Breast epithelium (tissue), 4 donors: ENCODE measurements at regions not wholly inside any gene's neighbourhood (a gene's known extent, or its start where the extent isn't known, plus 50 kb on each side); places are given as distances from the start of the nearest gene placed in this dataset.

ENCODE experiments used
- DNase-seq, 2 donors: peaks; one replicate each; pipeline ENCODE4 v3.0.0-alpha.2; 2019; ENCODE audit warnings: low spot score in 2 of 2
- H3K27ac ChIP-seq, 2 donors: fragments of 200-600 bp; sonication (generic) in 1 of 2; one replicate each; pipeline ENCODE4 v1.5.1; 2016 to 2019; ENCODE audit warnings: mild to moderate bottlenecking in 1 of 2
- H3K27me3 ChIP-seq, 2 donors: fragments of 200-600 bp; sonication (generic) in 1 of 2; one replicate each; pipeline versions ENCODE4 v1.5.1 to v1.6.0; 2017 to 2019; ENCODE audit warnings: control low read depth in 1 of 2, mild to moderate bottlenecking in 1 of 2
- H3K36me3 ChIP-seq: fragments of 200-600 bp; one replicate; pipeline ENCODE4 v1.5.1; 2019
- H3K4me1 ChIP-seq, 2 donors: fragments of 200-600 bp; sonication (generic); one replicate each; pipeline ENCODE4 v1.5.1; 2016 to 2019; ENCODE audit warnings: control low read depth in 1 of 2
- H3K4me3 ChIP-seq, 3 donors: fragments of 200-600 bp; sonication (generic); 1 replicate in 2 of 3; 2 replicates in 1 of 3; pipeline ENCODE4 v1.5.1; 2016 to 2019; ENCODE audit warnings: mild to moderate bottlenecking in 3 of 3, moderate library complexity in 2 of 3
- H3K9me3 ChIP-seq, 2 donors: fragments of 200-600 bp; sonication (generic) in 1 of 2; one replicate each; pipeline ENCODE4 v1.5.1; 2016 to 2019; ENCODE audit warnings: control low read depth in 1 of 2
- CTCF ChIP-seq, 3 donors: fragments of 450-650 bp; IDR thresholded peaks; one replicate each; pipeline ENCODE4 v1.5.1; 2016 to 2017; ENCODE audit warnings: antibody characterized with exemption in 3 of 3, mild to moderate bottlenecking in 3 of 3, moderate library complexity in 3 of 3
- POLR2A ChIP-seq: fragments of 450-650 bp; IDR thresholded peaks from one replicate; pipeline ENCODE4 v1.6.1; 2016; ENCODE audit warnings: antibody characterized with exemption, mild to moderate bottlenecking, moderate library complexity
- POLR2AphosphoS5 ChIP-seq, 3 donors: sonication (generic); formaldehyde crosslinking; IDR thresholded peaks; one replicate each; pipeline ENCODE4 v1.6.1; 2017; ENCODE audit warnings: antibody characterized with exemption in 3 of 3
- intact Hi-C: fragments of 100-400 bp; cut with DNase I; formaldehyde crosslinking; loops from one replicate; pipeline ENCODE4 v1.15.1; 2023; ENCODE audit warnings: low total_unique reads

- intact Hi-C loops = no loop called here
- H3K27ac ChIP-seq = no peak overlapping the region
- no peak for DNase-seq
Observed at GRCh38 chr5:20605732-20606525, 617.9 kb upstream of the CDH18 start.

DNA sequence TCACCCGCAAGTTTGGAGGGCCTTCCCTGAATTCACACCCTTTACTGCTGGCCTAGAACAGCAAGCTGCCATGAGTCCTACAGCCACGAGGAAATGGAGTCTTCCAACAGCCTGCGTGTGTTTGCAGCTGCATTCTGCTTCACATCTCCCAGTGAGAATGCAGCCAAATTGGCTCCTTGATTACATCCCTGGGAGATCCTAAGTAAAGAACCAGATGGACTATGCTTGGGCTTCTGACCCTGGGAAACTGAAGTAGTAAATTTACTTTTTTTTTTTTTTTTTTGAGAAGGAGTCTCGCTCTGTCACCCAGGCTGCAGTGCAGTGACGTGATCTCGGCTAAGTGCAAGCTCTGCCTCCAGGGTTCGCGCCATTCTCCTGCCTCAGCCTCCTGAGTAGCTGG lies 617.0 kb upstream of the CDH18 start:
- intact Hi-C loops = no loop called here
- Histone ChIP-seq H3K9me3 (peaks cover 0 to 9% of the 10 kb centered on the region in 2 donors), H3K36me3 (no peaks in the 10 kb centered on the region)

More at GRCh38 chr5:20605732-20606525, 617.9 kb upstream of the CDH18 start:
- H3K4me1 ChIP-seq = no peaks in the 10 kb centered on the region
- no peaks in the 10 kb centered on the region for H3K36me3 ChIP-seq
- peaks cover 0 to 9% of the 10 kb centered on the region in 2 donors for H3K9me3 ChIP-seq
- H3K4me3 ChIP-seq = no peak overlapping the region
- TF ChIP-seq POLR2AphosphoS5 (IDR thresholded peaks at IDR 0.05) = no peak
- TF ChIP-seq CTCF (IDR thresholded peaks at IDR 0.05) = no peak
- no peak for TF ChIP-seq POLR2A
- no peaks in the 10 kb centered on the region for H3K27me3 ChIP-seq

GRCh38 chr5:20601678-20602100 lies 613.7 kb upstream of the CDH18 start:
- H3K27ac ChIP-seq = no peak overlapping the region
- H3K27me3 ChIP-seq = no peaks in the 10 kb centered on the region
- H3K9me3 ChIP-seq = peaks cover 0 to 9% of the 10 kb centered on the region in 2 donors
- no peak for DNase-seq
- no peaks in the 10 kb centered on the region for H3K36me3 ChIP-seq
- intact Hi-C loops = no loop called here
- no peak overlapping the region for H3K4me3 ChIP-seq
- no peaks in the 10 kb centered on the region for H3K4me1 ChIP-seq
- TF ChIP-seq POLR2A (no peak), POLR2AphosphoS5 (IDR thresholded peaks at IDR 0.05) (no peak), CTCF (IDR thresholded peaks at IDR 0.05) (no peak)

More for the DNA sequence above, 617.0 kb upstream of the CDH18 start:
- no peak for TF ChIP-seq POLR2A
- TF ChIP-seq CTCF (IDR thresholded peaks at IDR 0.05) = no peak
- no peak for TF ChIP-seq POLR2AphosphoS5 (IDR thresholded peaks at IDR 0.05)
- Histone ChIP-seq H3K4me3 (no peak overlapping the region), H3K27ac (no peak overlapping the region), H3K27me3 (no peaks in the 10 kb centered on the region), H3K4me1 (no peaks in the 10 kb centered on the region)
- no peak for DNase-seq

DNA sequence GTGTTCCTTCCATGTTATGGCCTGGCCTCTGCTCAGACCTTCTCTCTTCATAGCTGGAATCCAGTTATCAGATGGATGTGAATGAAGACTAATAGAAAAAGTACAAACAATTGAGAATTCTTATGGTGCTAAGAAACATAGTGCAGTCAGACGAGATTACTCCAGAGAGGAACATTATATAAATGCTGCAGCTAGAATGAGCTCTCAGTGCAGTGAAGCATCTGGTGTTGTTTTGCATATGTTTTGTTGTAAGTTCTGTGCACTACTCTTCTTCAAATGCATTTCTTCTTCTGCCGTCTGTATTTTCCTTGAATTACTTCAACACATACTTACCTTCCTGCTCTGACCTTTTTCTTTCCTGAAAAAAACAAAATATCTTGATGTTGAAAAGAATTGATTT lies 602.4 kb upstream of the CDH18 start:
- no peak for DNase-seq
- Histone ChIP-seq H3K27ac (no peak overlapping the region), H3K27me3 (no peaks in the 10 kb centered on the region), H3K36me3 (no peaks in the 10 kb centered on the region), H3K9me3 (no peaks in the 10 kb centered on the region), H3K4me3 (no peak overlapping the region), H3K4me1 (no peaks in the 10 kb centered on the region)
- intact Hi-C loops = no loop called here
- TF ChIP-seq POLR2AphosphoS5 (IDR thresholded peaks at IDR 0.05) = no peak
- no peak for TF ChIP-seq POLR2A
- no peak for TF ChIP-seq CTCF (IDR thresholded peaks at IDR 0.05)

GRCh38 chr5:20575571-20575970 lies 587.6 kb upstream of the CDH18 start:
- intact Hi-C loops = no loop called here
- no peak for TF ChIP-seq CTCF (IDR thresholded peaks at IDR 0.05)
- no peak for TF ChIP-seq POLR2A
- TF ChIP-seq POLR2AphosphoS5 (IDR thresholded peaks at IDR 0.05) = no peak
- no peaks in the 10 kb centered on the region for H3K4me1 ChIP-seq
- H3K27ac ChIP-seq = no peak overlapping the region
- no peaks in the 10 kb centered on the region for H3K9me3 ChIP-seq
- no peak for DNase-seq
- no peak overlapping the region for H3K4me3 ChIP-seq
- H3K27me3 ChIP-seq = no peaks in the 10 kb centered on the region
- H3K36me3 ChIP-seq = no peaks in the 10 kb centered on the region
